D721Med (cell line): ENCODE measurements at regions not wholly inside any gene's neighbourhood (a gene's known extent, or its start where the extent isn't known, plus 50 kb on each side); places are given as distances from the start of the nearest gene placed in this dataset.

Source experiments
- DNase-seq: peaks from one replicate; pipeline ENCODE4 v3.0.0; 2011; ENCODE audit warnings: low spot score; ENCODE audit not compliant: insufficient read length
- FAIRE-seq: peaks from 2 replicates; lab custom pipeline; 2011; peaks lifted over from hg19 to GRCh38; lab: Jason Lieb, UNC
- TF ChIP-seq, protein P1 (sequence below): IDR thresholded peaks from 2 replicates; pipeline ENCODE4 v1.5.1; 2012; ENCODE audit warnings: mild to moderate bottlenecking, control low read depth; ENCODE audit not compliant: insufficient read depth; ENCODE audit errors: missing control alignments

DNA sequence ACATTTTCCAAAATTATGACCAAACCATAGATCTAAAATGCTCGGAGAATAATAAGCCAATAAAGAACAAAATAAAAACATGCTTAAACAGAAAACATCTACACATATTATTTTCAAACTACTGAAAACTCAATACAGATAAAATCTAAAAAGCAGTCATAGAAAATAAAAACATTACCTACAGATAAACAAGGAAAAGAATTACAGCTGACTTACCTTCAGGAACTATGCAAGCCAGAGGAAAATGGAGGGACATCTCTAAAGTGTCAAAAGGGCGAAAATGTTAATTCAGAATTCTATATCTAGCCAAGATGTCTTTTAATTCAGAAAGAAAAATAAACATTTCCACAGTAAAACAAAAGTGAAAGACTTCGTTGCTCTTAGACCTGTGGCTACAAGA lies 112.9 kb upstream of the GYPC start:
- DNase-seq: no peak
- FAIRE-seq: no peak
- TF ChIP-seq, protein P1, sequence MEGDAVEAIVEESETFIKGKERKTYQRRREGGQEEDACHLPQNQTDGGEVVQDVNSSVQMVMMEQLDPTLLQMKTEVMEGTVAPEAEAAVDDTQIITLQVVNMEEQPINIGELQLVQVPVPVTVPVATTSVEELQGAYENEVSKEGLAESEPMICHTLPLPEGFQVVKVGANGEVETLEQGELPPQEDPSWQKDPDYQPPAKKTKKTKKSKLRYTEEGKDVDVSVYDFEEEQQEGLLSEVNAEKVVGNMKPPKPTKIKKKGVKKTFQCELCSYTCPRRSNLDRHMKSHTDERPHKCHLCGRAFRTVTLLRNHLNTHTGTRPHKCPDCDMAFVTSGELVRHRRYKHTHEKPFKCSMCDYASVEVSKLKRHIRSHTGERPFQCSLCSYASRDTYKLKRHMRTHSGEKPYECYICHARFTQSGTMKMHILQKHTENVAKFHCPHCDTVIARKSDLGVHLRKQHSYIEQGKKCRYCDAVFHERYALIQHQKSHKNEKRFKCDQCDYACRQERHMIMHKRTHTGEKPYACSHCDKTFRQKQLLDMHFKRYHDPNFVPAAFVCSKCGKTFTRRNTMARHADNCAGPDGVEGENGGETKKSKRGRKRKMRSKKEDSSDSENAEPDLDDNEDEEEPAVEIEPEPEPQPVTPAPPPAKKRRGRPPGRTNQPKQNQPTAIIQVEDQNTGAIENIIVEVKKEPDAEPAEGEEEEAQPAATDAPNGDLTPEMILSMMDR: no peak

DNA sequence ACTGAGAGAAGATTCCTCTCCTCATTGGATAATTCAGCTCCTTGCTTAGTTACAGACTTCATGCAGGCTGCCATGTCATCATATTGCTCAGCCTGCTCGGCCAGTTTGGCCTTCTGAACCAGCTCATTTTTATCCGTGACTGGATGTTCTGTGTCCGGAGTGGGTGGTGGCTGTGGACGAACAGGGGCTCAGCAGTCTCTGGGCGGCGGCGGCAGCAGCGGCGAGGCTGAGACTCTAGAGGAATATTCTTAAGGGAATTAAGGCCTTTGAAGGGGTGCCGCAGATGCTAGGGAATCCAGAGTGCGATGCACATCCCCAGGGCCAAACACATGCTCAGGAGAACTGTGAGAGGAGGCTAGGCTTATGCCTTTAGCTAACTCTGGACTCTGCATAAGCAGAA lies 97.9 kb upstream of the GYPC start:
- TF ChIP-seq, protein P1: no peak
- FAIRE-seq (no peak), DNase-seq (no peak)

DNA sequence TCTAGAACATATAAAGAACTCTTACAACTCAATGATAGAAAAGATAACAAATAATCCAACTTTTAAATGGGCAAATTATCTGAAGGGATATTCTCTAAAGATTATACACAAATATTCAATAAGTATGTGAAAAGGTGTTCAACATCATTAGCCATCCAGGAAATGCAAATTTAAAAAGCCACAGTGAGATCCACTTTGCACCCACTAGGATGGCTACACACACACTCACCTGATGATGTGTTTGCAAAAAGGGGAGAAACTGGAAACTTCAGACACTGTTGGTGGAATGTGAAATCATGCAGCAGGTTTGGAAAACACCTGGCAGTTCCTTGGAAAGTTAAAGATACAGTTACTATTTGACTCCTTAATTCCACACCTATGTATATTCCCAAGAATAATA lies 87.2 kb upstream of the GYPC start:
- FAIRE-seq (no peak), DNase-seq (no peak)
- TF ChIP-seq, protein P1: no peak

GRCh38 chr2:126571403-126571802 lies 84.6 kb upstream of the GYPC start:
- TF ChIP-seq, protein P1: no peak
- FAIRE-seq: no peak
- no peak for DNase-seq

DNA sequence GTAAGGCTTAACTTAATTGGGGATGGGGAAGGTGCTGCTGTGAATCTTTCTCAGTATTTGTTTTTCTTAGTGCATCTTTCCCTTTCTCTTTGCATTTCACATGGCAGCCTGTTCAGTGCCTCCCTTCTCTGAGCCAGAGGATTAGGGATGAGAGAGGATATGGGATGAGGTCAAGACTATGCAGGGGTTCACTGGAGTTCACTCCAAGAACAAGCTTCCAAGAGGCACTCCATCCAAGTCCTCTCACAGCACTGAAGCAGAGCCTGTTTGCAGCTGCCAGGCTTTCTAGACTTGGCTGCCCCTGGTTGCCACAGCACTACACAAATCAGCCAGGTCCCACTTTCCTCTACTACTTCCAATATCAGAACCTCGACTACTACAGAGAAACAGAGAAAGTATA lies 80.3 kb upstream of the GYPC start:
- no peak for FAIRE-seq
- no peak for DNase-seq
- TF ChIP-seq, protein P1: no peak

GRCh38 chr2:126579868-126580267 lies 76.1 kb upstream of the GYPC start:
- DNase-seq (no peak), FAIRE-seq (no peak)
- TF ChIP-seq, protein P1: no peak

DNA sequence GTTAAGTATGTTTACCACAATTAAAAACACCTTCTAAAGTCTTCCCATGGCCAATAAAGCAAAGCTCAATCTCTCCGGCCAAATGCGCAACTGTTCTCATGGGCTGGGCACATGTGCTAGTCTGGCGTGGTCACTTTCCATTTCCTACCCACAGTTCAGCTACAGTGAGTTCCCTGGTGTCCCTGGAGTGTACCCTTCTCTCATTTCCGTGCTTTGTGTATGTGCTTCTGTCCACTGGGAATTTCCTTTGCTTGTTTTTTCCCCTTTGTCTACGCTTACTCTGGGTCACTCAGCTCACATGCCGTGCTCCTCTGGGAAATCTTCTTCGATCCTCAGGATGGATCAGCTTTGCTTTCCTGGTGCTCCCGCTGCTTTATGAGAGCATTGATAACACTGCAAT lies 69.6 kb upstream of the GYPC start:
- no peak for FAIRE-seq
- TF ChIP-seq, protein P1: no peak
- no peak for DNase-seq
